HCT116 (cell line): ENCODE measurements at regions not wholly inside any gene's neighbourhood (a gene's known extent, or its start where the extent isn't known, plus 50 kb on each side); places are given as distances from the start of the nearest gene placed in this dataset.

ENCODE experiments used
- ATAC-seq: fragments of 200-7000 bp; cut with Tn5 transposase; 2 replicates; pipeline ENCODE4 v1.9.1; 2020; ENCODE audit warnings: mild to moderate bottlenecking, moderate library complexity
- BruUV-seq: library from RNA; stranded (reverse); fragments of 400-500 nt; replicated peaks from 2 replicates; lab custom pipeline; 2021; lab: Mats Ljungman, UMichigan
- CTCF ChIA-PET: fragments of 300-600 bp; sonication (Branson Sonifier 250); formaldehyde crosslinking; loops from one replicate; lab custom pipeline; 2021; ENCODE audit warnings: antibody characterized with exemption; lab: Charles Lee
- POLR2A ChIA-PET: fragments of 300-600, 350-600 bp; sonication (Branson Sonifier 250); formaldehyde crosslinking; loops from one replicate; lab custom pipeline; 2021; ENCODE audit warnings: antibody characterized with exemption; lab: Charles Lee
- RAD21 ChIA-PET, 2 experiments: fragments of 300-600 bp; sonication (Branson Sonifier 250); formaldehyde crosslinking; loops; one replicate each; lab custom pipeline; 2023; ENCODE audit warnings: low total read pairs in 2 of 2; ENCODE audit not compliant: uncharacterized antibody in 2 of 2, unreplicated experiment in 2 of 2, low non-redundant PET in 1 of 2; lab: Charles Lee
- DNase-seq: peaks from one replicate; pipeline ENCODE4 v3.0.0-alpha.2; 2010; ENCODE audit warnings: low read depth, low spot score
- H2AFZ ChIP-seq: fragments of 200-600 bp; shearing (Covaris generic), sonication (generic); 2 replicates; pipeline ENCODE4 v1.6.1; 2017; ENCODE audit warnings: low read depth, mixed run types, mixed read lengths, antibody characterized with exemption, low read length; ENCODE audit not compliant: poor library complexity, severe bottlenecking
- H3K27ac ChIP-seq: 2 replicates; pipeline ENCODE4 v1.5.1; 2012; ENCODE audit warnings: low read depth, low read length
- H3K27me3 ChIP-seq: fragments of 200-600 bp; sonication (generic); 2 replicates; pipeline ENCODE4 v1.6.1; 2016; ENCODE audit warnings: mixed run types, low read length, mixed read lengths; ENCODE audit not compliant: insufficient read depth
- H3K36me3 ChIP-seq, 2 experiments: fragments of 200-500 bp in 1 of 2; fragments of 200-600 bp in 1 of 2; sonication (Bioruptor generic) in 1 of 2; sonication (generic) in 1 of 2; 2 replicates each; pipeline versions ENCODE4 v1.5.1 to v1.6.1; 2014 to 2016; ENCODE audit warnings: low read length in 2 of 2, inconsistent platforms in 1 of 2, mixed read lengths in 1 of 2, mixed run types in 1 of 2; ENCODE audit not compliant: insufficient read depth in 2 of 2, control insufficient read depth in 1 of 2
- H3K4me1 ChIP-seq, 2 experiments: fragments of 200-600 bp in 1 of 2; sonication (generic) in 1 of 2; 2 replicates each; pipeline versions ENCODE4 v1.5.1 to v1.6.1; 2012 to 2017; ENCODE audit warnings: low read length in 2 of 2, inconsistent platforms in 1 of 2, mild to moderate bottlenecking in 1 of 2, mixed read lengths in 1 of 2, mixed run types in 1 of 2, moderate library complexity in 1 of 2; ENCODE audit not compliant: insufficient read depth in 2 of 2, control insufficient read depth in 1 of 2
- H3K4me2 ChIP-seq: fragments of 200-600 bp; sonication (generic); 2 replicates; pipeline ENCODE4 v1.6.1; 2017; ENCODE audit warnings: mixed run types, low read length, mixed read lengths
- H3K4me3 ChIP-seq, 2 experiments: fragments of 200-600 bp in 1 of 2; sonication (generic) in 1 of 2; replicated peaks in 1 of 2; 2 replicates each; pipeline ENCODE4 v1.5.1; 2011 to 2016; ENCODE audit warnings: low read length in 2 of 2, control low read depth in 1 of 2, low read depth in 1 of 2, mild to moderate bottlenecking in 1 of 2, mixed read lengths in 1 of 2, mixed run types in 1 of 2
- H3K79me2 ChIP-seq: fragments of 200-600 bp; sonication (generic); 2 replicates; pipeline ENCODE4 v1.6.1; 2017; ENCODE audit warnings: mild to moderate bottlenecking, mixed run types, low read length, moderate library complexity, mixed read lengths; ENCODE audit not compliant: insufficient read depth
- H3K9ac ChIP-seq: fragments of 200-600 bp; sonication (generic); 2 replicates; pipeline ENCODE4 v1.6.1; 2016; ENCODE audit warnings: low read length, mixed read lengths
- H3K9me2 ChIP-seq: fragments of 200-600 bp; sonication (generic), shearing (Covaris generic); 2 replicates; pipeline ENCODE4 v1.6.1; 2017; ENCODE audit warnings: mixed run types, mild to moderate bottlenecking, moderate library complexity; ENCODE audit not compliant: insufficient read depth
- H3K9me3 ChIP-seq, 2 experiments: fragments of 200-500 bp in 1 of 2; fragments of 200-600 bp in 1 of 2; sonication (Bioruptor generic) in 1 of 2; sonication (generic) in 1 of 2; 2 replicates each; pipeline ENCODE4 v1.6.1; 2014 to 2017; ENCODE audit warnings: low read length in 2 of 2, mixed read lengths in 2 of 2, inconsistent platforms in 1 of 2, low read depth in 1 of 2, mild to moderate bottlenecking in 1 of 2, mixed run types in 1 of 2, moderate library complexity in 1 of 2; ENCODE audit not compliant: control insufficient read depth in 1 of 2, insufficient read depth in 1 of 2
- H4K20me1 ChIP-seq: fragments of 200-600 bp; sonication (generic), shearing (Covaris generic); 2 replicates; pipeline ENCODE4 v1.6.1; 2017; ENCODE audit warnings: mixed run types, mild to moderate bottlenecking, moderate library complexity; ENCODE audit not compliant: insufficient read depth
- ATF3 ChIP-seq: IDR thresholded peaks from 2 replicates; pipeline ENCODE4 v1.6.1; 2012
- CBX3 ChIP-seq: IDR thresholded peaks from 2 replicates; pipeline ENCODE4 v1.6.1; 2012; ENCODE audit warnings: low read depth
- CEBPB ChIP-seq: IDR thresholded peaks from 2 replicates; pipeline ENCODE4 v1.6.1; 2012; ENCODE audit warnings: low read depth
- ELF1 ChIP-seq: IDR thresholded peaks from 2 replicates; pipeline ENCODE4 v1.6.1; 2012; ENCODE audit warnings: low read depth, borderline replicate concordance
- EZH2 ChIP-seq: fragments of 200-600 bp; sonication (generic); IDR thresholded peaks from 2 replicates; pipeline ENCODE4 v1.6.1; 2017; ENCODE audit warnings: antibody characterized with exemption, mixed run types
- JUND ChIP-seq: IDR thresholded peaks from 2 replicates; pipeline ENCODE4 v1.6.1; 2012
- MAX ChIP-seq: IDR thresholded peaks from 2 replicates; pipeline ENCODE4 v1.6.1; 2012
- POLR2A ChIP-seq: IDR thresholded peaks from 2 replicates; pipeline ENCODE4 v1.7.0; 2011; ENCODE audit warnings: borderline replicate concordance; ENCODE audit not compliant: insufficient read depth, insufficient read length; ENCODE audit errors: extremely low read depth
- RAD21 ChIP-seq: IDR thresholded peaks from 2 replicates; pipeline ENCODE4 v1.6.1; 2012; ENCODE audit warnings: low read depth, mild to moderate bottlenecking
- REST ChIP-seq: IDR thresholded peaks from 2 replicates; pipeline ENCODE4 v1.6.1; 2012; ENCODE audit warnings: low read depth
- SIN3A ChIP-seq: IDR thresholded peaks from 2 replicates; pipeline ENCODE4 v1.6.1; 2012; ENCODE audit warnings: low read depth
- SP1 ChIP-seq: IDR thresholded peaks from 2 replicates; pipeline ENCODE4 v1.6.1; 2012; ENCODE audit warnings: low read depth
- SRF ChIP-seq: IDR thresholded peaks from 2 replicates; pipeline ENCODE4 v1.6.1; 2012; ENCODE audit warnings: low read depth
- TCF7L2 ChIP-seq: IDR thresholded peaks from 2 replicates; pipeline ENCODE4 v1.7.0; 2011; ENCODE audit warnings: borderline replicate concordance, inconsistent platforms; ENCODE audit not compliant: insufficient read depth, insufficient read length; ENCODE audit errors: extremely low read depth
- YY1 ChIP-seq: IDR thresholded peaks from 2 replicates; pipeline ENCODE4 v1.6.1; 2011; ENCODE audit warnings: low read length, low read depth, moderate library complexity, mild to moderate bottlenecking; ENCODE audit not compliant: insufficient replicate concordance; ENCODE audit errors: extremely low read depth
- ZBTB33 ChIP-seq: IDR thresholded peaks from 2 replicates; pipeline ENCODE4 v1.6.1; 2011; ENCODE audit warnings: mild to moderate bottlenecking, low read length, moderate library complexity; ENCODE audit not compliant: insufficient replicate concordance; ENCODE audit errors: extremely low read depth
- intact Hi-C: fragments of 100-400 bp; cut with micrococcal nuclease; formaldehyde crosslinking; loops from 2 replicates; pipeline ENCODE4 v1.10.0; 2022

- no peak overlapping the region for H3K27ac ChIP-seq
- no peaks in the 10 kb centered on the region for H4K20me1 ChIP-seq
- BruUV-seq, result no TSS peak
- H3K79me2 ChIP-seq, result no peaks in the 10 kb centered on the region
- no peak overlapping the region for H3K4me2 ChIP-seq
- no peak overlapping the region for H2AFZ ChIP-seq
- no peak for TF ChIP-seq POLR2A
- no peak for TF ChIP-seq CBX3
- no peak for TF ChIP-seq RAD21
- TF ChIP-seq MAX, result no peak
- TF ChIP-seq ELF1, result no peak
- no peak for TF ChIP-seq EZH2
- no peak for TF ChIP-seq SIN3A
- no peak for TF ChIP-seq ZBTB33
- no peak for TF ChIP-seq JUND
- TF ChIP-seq SP1, result no peak
- no peak for TF ChIP-seq TCF7L2
- TF ChIP-seq SRF, result no peak
- no peak for TF ChIP-seq YY1
- TF ChIP-seq CEBPB, result no peak
- no peak for TF ChIP-seq REST
- no peak for TF ChIP-seq ATF3
- H3K4me1 ChIP-seq, result no peaks in the 10 kb centered on the region
- no peaks in the 10 kb centered on the region for H3K27me3 ChIP-seq
- no peak overlapping the region for H3K4me3 ChIP-seq
- H3K9me3 ChIP-seq, result no peaks in the 10 kb centered on the region
- CTCF ChIA-PET, result no interaction called here
- RAD21 ChIA-PET, result no interaction called here
- H3K9ac ChIP-seq, result no peak overlapping the region
- H3K9me2 ChIP-seq, result no peaks in the 10 kb centered on the region
- intact Hi-C loops, result no loop called here
- no peak for ATAC-seq
- no peak for DNase-seq
- POLR2A ChIA-PET, result no interaction called here
- H3K36me3 ChIP-seq, result no peaks in the 10 kb centered on the region
Observed at GRCh38 chr4:29058531-29058930, 1661.6 kb upstream of the PCDH7 start.
